Activated naive CD4-positive, alpha-beta T cell treated with anti-CD3 and anti-CD28 coated beads for 36 hours (primary cell): ENCODE measurements at regions not wholly inside any gene's neighbourhood (a gene's known extent, or its start where the extent isn't known, plus 50 kb on each side); places are given as distances from the start of the nearest gene placed in this dataset.

ENCODE experiments used
- CTCF ChIA-PET: fragments of 350-600 bp; sonication (Branson Sonifier 250); formaldehyde crosslinking; loops from one replicate; lab custom pipeline; 2021; ENCODE audit warnings: antibody characterized with exemption; lab: Charles Lee
- DNase-seq: peaks from one replicate; pipeline ENCODE4 v3.0.0-alpha.2; 2020
- H3K27ac Mint-ChIP-seq: one replicate; pipeline ENCODE4 v1.8.0; 2021; ENCODE audit warnings: mild to moderate bottlenecking, mixed read lengths
- H3K27me3 Mint-ChIP-seq: one replicate; pipeline ENCODE4 v1.8.0; 2021; ENCODE audit warnings: low read depth, mixed read lengths
- H3K36me3 Mint-ChIP-seq: one replicate; pipeline ENCODE4 v1.8.0; 2021; ENCODE audit warnings: low read depth, mixed read lengths
- H3K4me1 Mint-ChIP-seq: one replicate; pipeline ENCODE4 v1.8.0; 2021; ENCODE audit warnings: low read depth, mixed read lengths
- H3K4me3 Mint-ChIP-seq: one replicate; pipeline ENCODE4 v1.8.0; 2021; ENCODE audit warnings: mild to moderate bottlenecking, moderate library complexity, mixed read lengths
- H3K9me3 Mint-ChIP-seq: one replicate; pipeline ENCODE4 v1.8.0; 2021; ENCODE audit warnings: mixed read lengths
- intact Hi-C: fragments of 100-400 bp; cut with micrococcal nuclease; formaldehyde crosslinking; loops from one replicate; pipeline ENCODE4 v1.15.1; 2023

- no peaks in the 10 kb centered on the region for H3K4me1 Mint-ChIP-seq
- H3K4me3 Mint-ChIP-seq = no peak overlapping the region
- no peak for DNase-seq
- no peak overlapping the region for H3K27ac Mint-ChIP-seq
- CTCF ChIA-PET = no interaction called here
- intact Hi-C loops = no loop called here
- no peaks in the 10 kb centered on the region for H3K9me3 Mint-ChIP-seq
- no peaks in the 10 kb centered on the region for H3K36me3 Mint-ChIP-seq
- peaks cover 2% of the 10 kb centered on the region for H3K27me3 Mint-ChIP-seq
Measured at GRCh38 chr10:120145107-120145506, 252.6 kb downstream of the SEC23IP start.

- H3K9me3 Mint-ChIP-seq = peaks cover 5% of the 10 kb centered on the region
- peaks cover 10% of the 10 kb centered on the region for H3K27me3 Mint-ChIP-seq
- no peak overlapping the region for H3K27ac Mint-ChIP-seq
- no peaks in the 10 kb centered on the region for H3K36me3 Mint-ChIP-seq
- intact Hi-C loops = no loop called here
- DNase-seq = no peak
- H3K4me1 Mint-ChIP-seq = no peaks in the 10 kb centered on the region
- H3K4me3 Mint-ChIP-seq = no peak overlapping the region
- CTCF ChIA-PET = no interaction called here
Measured at GRCh38 chr10:120156614-120157274, 264.2 kb downstream of the SEC23IP start.

- intact Hi-C loops = no loop called here
Measured at GRCh38 chr10:120161111-120161510, 268.6 kb downstream of the SEC23IP start.

GRCh38 chr10:120162471-120162870 lies 269.9 kb downstream of the SEC23IP start:
- no peak overlapping the region for H3K27ac Mint-ChIP-seq
- H3K9me3 Mint-ChIP-seq = peaks cover 2% of the 10 kb centered on the region
- DNase-seq = no peak
- CTCF ChIA-PET = no interaction called here
- peaks cover 6% of the 10 kb centered on the region for H3K27me3 Mint-ChIP-seq
- no peak overlapping the region for H3K4me3 Mint-ChIP-seq
- no peaks in the 10 kb centered on the region for H3K4me1 Mint-ChIP-seq
- no peaks in the 10 kb centered on the region for H3K36me3 Mint-ChIP-seq
- intact Hi-C loops = no loop called here

More at GRCh38 chr10:120161111-120161510, 268.6 kb downstream of the SEC23IP start:
- H3K9me3 Mint-ChIP-seq = peaks cover 2% of the 10 kb centered on the region
- no peaks in the 10 kb centered on the region for H3K36me3 Mint-ChIP-seq
- DNase-seq = no peak
- no peaks in the 10 kb centered on the region for H3K4me1 Mint-ChIP-seq
- no peak overlapping the region for H3K4me3 Mint-ChIP-seq
- CTCF ChIA-PET = no interaction called here
- no peak overlapping the region for H3K27ac Mint-ChIP-seq
- peaks cover 6% of the 10 kb centered on the region for H3K27me3 Mint-ChIP-seq

- CTCF ChIA-PET = no interaction called here
- intact Hi-C loops = no loop called here
- Mint-ChIP-seq H3K36me3 (no peaks in the 10 kb centered on the region), H3K27ac (no peak overlapping the region), H3K4me1 (no peaks in the 10 kb centered on the region), H3K4me3 (no peak overlapping the region), H3K9me3 (no peaks in the 10 kb centered on the region), H3K27me3 (peaks cover 6% of the 10 kb centered on the region)
- DNase-seq = no peak
Measured at GRCh38 chr10:120172356-120172755, 279.8 kb downstream of the SEC23IP start.

- H3K4me1 Mint-ChIP-seq = no peaks in the 10 kb centered on the region
- no peak overlapping the region for H3K27ac Mint-ChIP-seq
- intact Hi-C loops = no loop called here
- DNase-seq = no peak
- no peaks in the 10 kb centered on the region for H3K9me3 Mint-ChIP-seq
- H3K36me3 Mint-ChIP-seq = no peaks in the 10 kb centered on the region
- CTCF ChIA-PET = no interaction called here
- H3K4me3 Mint-ChIP-seq = no peak overlapping the region
- H3K27me3 Mint-ChIP-seq = peaks cover 6% of the 10 kb centered on the region
Measured at GRCh38 chr10:120174491-120174890, 282.0 kb downstream of the SEC23IP start.

GRCh38 chr10:120177330-120177729 lies 279.7 kb upstream of the PLPP4 start:
- Mint-ChIP-seq H3K36me3 (no peaks in the 10 kb centered on the region), H3K9me3 (no peaks in the 10 kb centered on the region), H3K4me3 (no peak overlapping the region), H3K27me3 (peaks cover 2% of the 10 kb centered on the region), H3K27ac (no peak overlapping the region), H3K4me1 (no peaks in the 10 kb centered on the region)
- intact Hi-C loops = no loop called here
- CTCF ChIA-PET = no interaction called here
- no peak for DNase-seq

GRCh38 chr10:120180160-120180559 lies 276.9 kb upstream of the PLPP4 start:
- no peak overlapping the region for H3K4me3 Mint-ChIP-seq
- CTCF ChIA-PET = no interaction called here
- no peak for DNase-seq
- H3K9me3 Mint-ChIP-seq = no peaks in the 10 kb centered on the region
- no peak overlapping the region for H3K27ac Mint-ChIP-seq
- intact Hi-C loops = no loop called here
- H3K27me3 Mint-ChIP-seq = no peaks in the 10 kb centered on the region
- no peaks in the 10 kb centered on the region for H3K4me1 Mint-ChIP-seq
- no peaks in the 10 kb centered on the region for H3K36me3 Mint-ChIP-seq

- CTCF ChIA-PET = interaction anchor here (0.6 kb wide), 1 partner anchor 1263 kb away, joined by 3 read pairs; no protein-coding TSS in a partner anchor
- H3K36me3 Mint-ChIP-seq = no peaks in the 10 kb centered on the region
- no peaks in the 10 kb centered on the region for H3K27me3 Mint-ChIP-seq
- H3K9me3 Mint-ChIP-seq = no peaks in the 10 kb centered on the region
- no peak for DNase-seq
- no peak overlapping the region for H3K27ac Mint-ChIP-seq
- H3K4me3 Mint-ChIP-seq = no peak overlapping the region
- intact Hi-C loops = no loop called here
- H3K4me1 Mint-ChIP-seq = no peaks in the 10 kb centered on the region
Measured at GRCh38 chr10:120181154-120181553, 275.9 kb upstream of the PLPP4 start.

- no peaks in the 10 kb centered on the region for H3K9me3 Mint-ChIP-seq
- H3K4me3 Mint-ChIP-seq = no peak overlapping the region
- no peak overlapping the region for H3K27ac Mint-ChIP-seq
- H3K4me1 Mint-ChIP-seq = no peaks in the 10 kb centered on the region
- intact Hi-C loops = no loop called here
- CTCF ChIA-PET = no interaction called here
- no peaks in the 10 kb centered on the region for H3K27me3 Mint-ChIP-seq
- no peaks in the 10 kb centered on the region for H3K36me3 Mint-ChIP-seq
- no peak for DNase-seq
Measured at GRCh38 chr10:120182431-120182830, 274.6 kb upstream of the PLPP4 start.

- no peak overlapping the region for H3K27ac Mint-ChIP-seq
- intact Hi-C loops = no loop called here
- no peak for DNase-seq
- no peaks in the 10 kb centered on the region for H3K9me3 Mint-ChIP-seq
- H3K4me3 Mint-ChIP-seq = no peak overlapping the region
- CTCF ChIA-PET = no interaction called here
- H3K4me1 Mint-ChIP-seq = no peaks in the 10 kb centered on the region
- H3K27me3 Mint-ChIP-seq = no peaks in the 10 kb centered on the region
- no peaks in the 10 kb centered on the region for H3K36me3 Mint-ChIP-seq
Measured at GRCh38 chr10:120183546-120183945, 273.5 kb upstream of the PLPP4 start.

GRCh38 chr10:120184547-120185337 lies 272.3 kb upstream of the PLPP4 start:
- H3K4me3 Mint-ChIP-seq = no peak overlapping the region
- H3K27ac Mint-ChIP-seq = no peak overlapping the region
- intact Hi-C loops = no loop called here
- no peaks in the 10 kb centered on the region for H3K4me1 Mint-ChIP-seq
- CTCF ChIA-PET = no interaction called here
- DNase-seq = no peak
- H3K36me3 Mint-ChIP-seq = no peaks in the 10 kb centered on the region
- H3K27me3 Mint-ChIP-seq = no peaks in the 10 kb centered on the region
- H3K9me3 Mint-ChIP-seq = no peaks in the 10 kb centered on the region

- Mint-ChIP-seq H3K36me3 (no peaks in the 10 kb centered on the region), H3K27ac (no peak overlapping the region), H3K4me1 (no peaks in the 10 kb centered on the region), H3K4me3 (no peak overlapping the region), H3K27me3 (no peaks in the 10 kb centered on the region), H3K9me3 (no peaks in the 10 kb centered on the region)
- DNase-seq = no peak
- CTCF ChIA-PET = no interaction called here
- intact Hi-C loops = no loop called here
Measured at GRCh38 chr10:120186506-120186905, 270.5 kb upstream of the PLPP4 start.
